ENCODE measurements at regions not wholly inside any gene's neighbourhood (a gene's known extent, or its start where the extent isn't known, plus 50 kb on each side); places are given as distances from the start of the nearest gene placed in this dataset.
"Not testable (repeated sequence)": the region's sequence is repeated elsewhere in the genome, so short reads cannot be mapped to it uniquely, and the experiment has no call there.

GRCh38 chr12:118541071-118541470 is 164.7 kb downstream of the SUDS3 start:
- Histone ChIP-seq H3K4me1 (ENCODE audit: insufficient read depth) (peaks cover 2% of the 10 kb centered on the region), H3K27ac (no peak overlapping the region), H3K4me3 (no peak overlapping the region), H3K36me3 (no peaks in the 10 kb centered on the region), H3K9me3 (no peaks in the 10 kb centered on the region), H3K27me3 (no peaks in the 10 kb centered on the region)
- TF ChIP-seq, protein P1, sequence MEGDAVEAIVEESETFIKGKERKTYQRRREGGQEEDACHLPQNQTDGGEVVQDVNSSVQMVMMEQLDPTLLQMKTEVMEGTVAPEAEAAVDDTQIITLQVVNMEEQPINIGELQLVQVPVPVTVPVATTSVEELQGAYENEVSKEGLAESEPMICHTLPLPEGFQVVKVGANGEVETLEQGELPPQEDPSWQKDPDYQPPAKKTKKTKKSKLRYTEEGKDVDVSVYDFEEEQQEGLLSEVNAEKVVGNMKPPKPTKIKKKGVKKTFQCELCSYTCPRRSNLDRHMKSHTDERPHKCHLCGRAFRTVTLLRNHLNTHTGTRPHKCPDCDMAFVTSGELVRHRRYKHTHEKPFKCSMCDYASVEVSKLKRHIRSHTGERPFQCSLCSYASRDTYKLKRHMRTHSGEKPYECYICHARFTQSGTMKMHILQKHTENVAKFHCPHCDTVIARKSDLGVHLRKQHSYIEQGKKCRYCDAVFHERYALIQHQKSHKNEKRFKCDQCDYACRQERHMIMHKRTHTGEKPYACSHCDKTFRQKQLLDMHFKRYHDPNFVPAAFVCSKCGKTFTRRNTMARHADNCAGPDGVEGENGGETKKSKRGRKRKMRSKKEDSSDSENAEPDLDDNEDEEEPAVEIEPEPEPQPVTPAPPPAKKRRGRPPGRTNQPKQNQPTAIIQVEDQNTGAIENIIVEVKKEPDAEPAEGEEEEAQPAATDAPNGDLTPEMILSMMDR (IDR thresholded peaks at IDR 0.05): no peak
- TF ChIP-seq POLR2A (IDR thresholded peaks at IDR 0.05): no peak
- no peak for TF ChIP-seq EP300 (IDR thresholded peaks at IDR 0.05)
- 76 to 80% (median 77%) methylated on average over 3 of the region's 3 CpGs for WGBS, 3 donors
- no peak for DNase-seq
- intact Hi-C loops (cut with DNase I): no loop called here

DNA sequence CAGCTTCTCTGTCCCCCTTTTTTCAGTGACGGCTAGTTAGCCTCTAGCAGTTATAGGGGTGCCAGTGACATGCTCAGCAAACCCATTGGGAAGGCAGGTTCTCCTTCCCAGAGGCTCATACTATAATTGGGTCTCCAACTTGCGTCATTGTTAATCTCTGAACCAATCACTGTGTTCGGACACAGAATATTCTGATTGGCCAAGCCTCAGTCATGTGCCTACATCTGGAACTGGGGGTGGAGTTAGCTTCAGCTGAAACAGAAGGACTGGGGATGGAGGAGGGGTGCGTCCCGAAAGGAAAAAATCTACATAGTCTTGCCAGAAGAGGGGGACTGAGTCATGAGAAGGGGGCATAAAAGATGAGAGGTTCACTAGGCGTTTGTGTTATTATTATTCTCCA is 165.6 kb downstream of the SUDS3 start:
- intact Hi-C loops (cut with DNase I): no loop called here
- Histone ChIP-seq H3K27ac (no peak overlapping the region), H3K27me3 (no peaks in the 10 kb centered on the region), H3K4me3 (no peak overlapping the region), H3K4me1 (ENCODE audit: insufficient read depth) (peaks cover 2% of the 10 kb centered on the region), H3K36me3 (no peaks in the 10 kb centered on the region), H3K9me3 (no peaks in the 10 kb centered on the region)
- TF ChIP-seq POLR2A (IDR thresholded peaks at IDR 0.05) (no peak), EP300 (IDR thresholded peaks at IDR 0.05) (no peak)
- TF ChIP-seq, protein P1 (IDR thresholded peaks at IDR 0.05): no peak
- DNase-seq: no peak
- 86 to 92% (median 89%) methylated on average over 6 of the region's 6 CpGs for WGBS, 3 donors

GRCh38 chr12:118543651-118544050 is 167.3 kb downstream of the SUDS3 start:
- Histone ChIP-seq H3K4me1 (ENCODE audit: insufficient read depth) (no peaks in the 10 kb centered on the region), H3K4me3 (no peak overlapping the region), H3K27me3 (no peaks in the 10 kb centered on the region), H3K9me3 (no peaks in the 10 kb centered on the region), H3K36me3 (no peaks in the 10 kb centered on the region), H3K27ac (no peak overlapping the region)
- no peak for TF ChIP-seq EP300 (IDR thresholded peaks at IDR 0.05)
- TF ChIP-seq, protein P1 (IDR thresholded peaks at IDR 0.05): no peak
- no peak for TF ChIP-seq POLR2A (IDR thresholded peaks at IDR 0.05)
- intact Hi-C loops (cut with DNase I): no loop called here
- WGBS, 3 donors: 86 to 88% (median 88%) methylated on average over 4 of the region's 4 CpGs
- no peak for DNase-seq

- intact Hi-C loops (cut with DNase I): no loop called here
Observed at GRCh38 chr12:118544569-118544968, 168.2 kb downstream of the SUDS3 start.

GRCh38 chr12:118547606-118548005 is 171.3 kb downstream of the SUDS3 start:
- H3K9me3 ChIP-seq; intact Hi-C loops (cut with DNase I); H3K36me3 ChIP-seq; DNase-seq; H3K27me3 ChIP-seq; H3K27ac ChIP-seq; H3K4me3 ChIP-seq; H3K4me1 ChIP-seq (ENCODE audit: insufficient read depth): not testable (repeated sequence)
- 90 to 94% (median 91%) methylated on average over 6 of the region's 6 CpGs for WGBS, 3 donors

More at GRCh38 chr12:118544569-118544968, 168.2 kb downstream of the SUDS3 start:
- Histone ChIP-seq H3K27ac (no peak overlapping the region), H3K27me3 (no peaks in the 10 kb centered on the region), H3K4me1 (ENCODE audit: insufficient read depth) (no peaks in the 10 kb centered on the region), H3K4me3 (no peak overlapping the region), H3K36me3 (no peaks in the 10 kb centered on the region), H3K9me3 (no peaks in the 10 kb centered on the region)
- TF ChIP-seq POLR2A (IDR thresholded peaks at IDR 0.05): no peak
- TF ChIP-seq, protein P1 (IDR thresholded peaks at IDR 0.05): no peak
- no peak for TF ChIP-seq EP300 (IDR thresholded peaks at IDR 0.05)
- 48 to 53% (median 50%) methylated on average over 1 of the region's 1 CpG for WGBS, 3 donors
- no peak for DNase-seq
